ENCODE measurements at regions not wholly inside any gene's neighbourhood (a gene's known extent, or its start where the extent isn't known, plus 50 kb on each side); places are given as distances from the start of the nearest gene placed in this dataset.

GRCh38 chr22:23376256-23376655 lies 195.9 kb downstream of the BCR start:
- peak; percentile 10 for DNase-seq

DNA sequence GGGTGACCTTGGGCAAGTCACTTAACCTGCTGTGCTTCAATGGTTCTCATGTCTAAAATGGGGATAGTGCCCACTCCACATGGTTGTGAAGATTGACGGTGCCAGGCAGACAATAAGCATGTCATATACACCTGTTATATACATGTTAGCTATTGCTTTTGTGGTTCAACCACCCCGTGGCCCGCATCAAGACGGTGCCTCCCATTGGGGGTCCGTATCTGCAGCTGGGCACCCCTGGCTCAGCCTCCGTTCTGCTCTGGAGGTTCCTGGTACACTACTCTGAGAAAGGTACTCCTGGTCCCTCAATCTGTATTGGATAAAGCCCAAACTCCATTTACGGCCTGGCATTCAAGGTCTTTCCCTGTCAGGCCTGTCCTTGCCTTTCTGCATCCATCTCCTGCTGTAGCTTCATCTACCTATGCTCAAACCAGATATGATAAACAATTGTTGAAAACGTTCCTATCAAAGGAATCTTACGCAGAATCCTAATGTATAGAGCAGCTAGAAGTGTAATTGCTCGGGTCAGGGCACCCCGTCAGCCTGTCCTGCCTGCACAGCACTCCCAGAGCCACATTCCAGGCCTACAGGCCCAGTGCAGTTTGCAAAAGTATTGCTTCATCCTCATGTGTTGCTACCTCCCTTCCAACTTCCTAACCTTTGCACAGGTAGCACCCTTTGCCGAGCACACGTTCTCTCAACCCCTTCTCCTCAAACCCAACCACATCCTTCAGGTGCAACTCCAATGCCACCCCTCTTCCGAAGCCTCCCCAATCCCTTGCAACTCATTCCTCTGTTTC lies 194.9 kb downstream of the BCR start:
- DNase-seq, result no peak

- no peak for DNase-seq
Observed at GRCh38 chr22:23373601-23374000, 193.3 kb downstream of the BCR start.

GRCh38 chr22:23370251-23370650 lies 189.9 kb downstream of the BCR start:
- DNase-seq, result no peak

DNA sequence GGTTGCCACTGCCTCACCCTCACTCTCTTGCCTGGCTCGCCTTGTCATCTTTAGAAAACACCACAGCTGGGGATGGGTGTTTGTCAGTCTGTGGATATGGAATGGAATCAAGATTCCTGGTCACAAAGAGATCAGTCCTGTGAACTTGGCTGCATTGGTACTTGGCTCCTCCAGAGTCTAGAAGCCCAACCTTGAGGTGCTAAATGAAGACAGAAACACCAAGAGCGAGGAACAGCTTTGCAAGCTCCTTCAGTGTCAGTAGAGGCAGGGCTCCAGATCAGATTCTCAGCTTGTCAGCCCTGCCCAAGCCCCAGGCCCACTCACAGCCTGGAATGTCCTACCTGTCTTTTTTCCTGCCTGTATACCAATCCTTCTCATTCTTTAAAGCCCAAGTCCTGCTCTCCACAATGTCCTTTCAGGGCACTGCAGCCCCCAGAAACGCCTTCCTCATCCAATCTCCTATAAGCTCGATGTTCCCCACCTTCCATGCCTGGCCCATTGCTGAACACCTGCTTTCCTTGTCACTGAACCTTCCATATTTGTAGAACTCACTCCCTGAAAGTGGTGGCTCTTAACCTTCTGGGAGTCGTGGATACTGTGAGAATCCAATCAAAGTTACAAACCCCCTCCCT lies 188.9 kb downstream of the BCR start:
- no peak for DNase-seq

Measured in NCI-H82 (cell line).